K562 (cell line): ENCODE measurements at regions not wholly inside any gene's neighbourhood (a gene's known extent, or its start where the extent isn't known, plus 50 kb on each side); places are given as distances from the start of the nearest gene placed in this dataset.
A peak's percentile ranks its signal among the peaks of the same experiment; 100 is the strongest.

ENCODE experiments used
- CBFA2T2 ChIP-seq: fragments of 450-650 bp; conservative IDR thresholded peaks from 2 replicates; pipeline ENCODE4 v1.6.1; 2017; ENCODE audit warnings: mild to moderate bottlenecking
- CHAMP1 ChIP-seq: fragments of 450-650 bp; IDR thresholded peaks from 2 replicates; pipeline ENCODE4 v1.6.1; 2016; ENCODE audit warnings: mild to moderate bottlenecking
- CLOCK ChIP-seq: fragments of 250-450 bp; sonication (Bioruptor Pico); IDR thresholded peaks from 2 replicates; pipeline ENCODE4 v1.4.0; 2020; ENCODE audit warnings: mild to moderate bottlenecking, moderate library complexity, borderline replicate concordance
- FOXA3 ChIP-seq, 2 experiments: fragments of 450-650 bp in 1 of 2; sonication (generic) in 1 of 2; formaldehyde crosslinking; IDR thresholded peaks in 1 of 2; conservative IDR thresholded peaks in 1 of 2; 2 replicates each; pipeline versions ENCODE4 v1.4.0 to v1.8.0; 2020 to 2022; ENCODE audit warnings: mild to moderate bottlenecking in 2 of 2, missing genetic modification reagents in 1 of 2
- FUS ChIP-seq: fragments of 200-400 bp; formaldehyde crosslinking; optimal IDR thresholded peaks from 2 replicates; pipeline ENCODE3; 2017; ENCODE audit warnings: low read depth, low read length
- HES1 ChIP-seq: fragments of 450-650 bp; IDR thresholded peaks from 2 replicates; pipeline ENCODE4 v1.6.1; 2016; ENCODE audit warnings: low read depth, mild to moderate bottlenecking, moderate library complexity
- NELFE ChIP-seq: IDR thresholded peaks from 2 replicates; pipeline ENCODE4 v1.6.1; 2011; ENCODE audit warnings: mild to moderate bottlenecking; ENCODE audit not compliant: insufficient read depth, insufficient read length
- NR0B1 ChIP-seq: fragments of 450-650 bp; IDR thresholded peaks from one replicate; pipeline ENCODE4 v1.6.1; 2018; ENCODE audit warnings: mild to moderate bottlenecking, moderate library complexity; ENCODE audit not compliant: partially characterized antibody
- POLR3G ChIP-seq: IDR thresholded peaks from 2 replicates; pipeline ENCODE4 v1.6.1; 2011; ENCODE audit not compliant: insufficient read length, insufficient replicate concordance; ENCODE audit errors: extremely low read depth
- RAD21 ChIP-seq, 2 experiments: fragments of 250-450 bp in 1 of 2; fragments of 450-650 bp in 1 of 2; sonication (Bioruptor Pico) in 1 of 2; formaldehyde crosslinking in 1 of 2; IDR thresholded peaks in 1 of 2; conservative IDR thresholded peaks in 1 of 2; 2 replicates each; pipeline versions ENCODE4 v1.4.0 to v1.8.0; 2020 to 2022; ENCODE audit warnings: mild to moderate bottlenecking in 2 of 2, moderate library complexity in 1 of 2
- TFE3 ChIP-seq: fragments of 450-650 bp; formaldehyde crosslinking; IDR thresholded peaks from 2 replicates; pipeline ENCODE4 v1.4.0; 2020; ENCODE audit warnings: mild to moderate bottlenecking, mixed read lengths
- ZHX1 ChIP-seq: fragments of 150-350 bp; conservative IDR thresholded peaks from 2 replicates; pipeline ENCODE4 v1.6.1; 2014; ENCODE audit warnings: low read length
- ZNF23 ChIP-seq: fragments of 250-450 bp; sonication (Bioruptor Pico); IDR thresholded peaks from 2 replicates; pipeline ENCODE4 v1.4.0; 2020; ENCODE audit warnings: mild to moderate bottlenecking
- ZNF695 ChIP-seq: fragments of 450-650 bp; formaldehyde crosslinking; IDR thresholded peaks from 2 replicates; pipeline ENCODE4 v1.4.0; 2020; ENCODE audit warnings: mild to moderate bottlenecking, moderate library complexity

GRCh38 chr7:106774768-106775551 is 90.1 kb upstream of the PIK3CG start (continued):
- TF ChIP-seq FOXA3 (CRISPR knock-in tag; conservative IDR thresholded peaks at IDR 0.05 in 1 of 2, IDR thresholded peaks at IDR 0.05 in 1 of 2): no peak
- no peak for TF ChIP-seq FUS
- peak; percentile 46; the same call in 1 of the 2 replicates for TF ChIP-seq CLOCK
- no peak for TF ChIP-seq NR0B1
- no peak for TF ChIP-seq TFE3 (CRISPR knock-in tag)
- peak; percentile 79; the same call in 1 of the 2 replicates for TF ChIP-seq ZNF23 (CRISPR knock-in tag)
- TF ChIP-seq CHAMP1: no peak; the same call in 1 of the 2 replicates
- no peak for TF ChIP-seq CBFA2T2
- TF ChIP-seq ZHX1: 0 out of 2 replicates have a peak, but pooled peaks have one; percentile 46
- TF ChIP-seq POLR3G: no peak
- no peak for TF ChIP-seq NELFE
- TF ChIP-seq HES1: no peak
- TF ChIP-seq ZNF695 (CRISPR knock-in tag): no peak
- no peak; a peak in 1 of 4 replicates for TF ChIP-seq RAD21 (CRISPR knock-in tag; conservative IDR thresholded peaks at IDR 0.05 in 1 of 2, IDR thresholded peaks at IDR 0.05 in 1 of 2)
